Body of pancreas (tissue), 4 donors: ENCODE measurements at regions not wholly inside any gene's neighbourhood (a gene's known extent, or its start where the extent isn't known, plus 50 kb on each side); places are given as distances from the start of the nearest gene placed in this dataset.

Experiments used
- POLR2A ChIP-seq, 3 donors: fragments of 450-650 bp; IDR thresholded peaks; one replicate each; pipeline ENCODE4 v1.6.1; 2016; ENCODE audit warnings: antibody characterized with exemption in 3 of 3, mild to moderate bottlenecking in 2 of 3
- TF ChIP-seq, protein P1 (sequence below), 7 experiments: fragments of 450-650 bp in 4 of 7; fragments of 200-600 bp in 3 of 7; sonication (generic) in 3 of 7; IDR thresholded peaks; one replicate each; pipeline ENCODE4 v1.5.1; 2016 to 2019; ENCODE audit warnings: antibody characterized with exemption in 7 of 7

DNA sequence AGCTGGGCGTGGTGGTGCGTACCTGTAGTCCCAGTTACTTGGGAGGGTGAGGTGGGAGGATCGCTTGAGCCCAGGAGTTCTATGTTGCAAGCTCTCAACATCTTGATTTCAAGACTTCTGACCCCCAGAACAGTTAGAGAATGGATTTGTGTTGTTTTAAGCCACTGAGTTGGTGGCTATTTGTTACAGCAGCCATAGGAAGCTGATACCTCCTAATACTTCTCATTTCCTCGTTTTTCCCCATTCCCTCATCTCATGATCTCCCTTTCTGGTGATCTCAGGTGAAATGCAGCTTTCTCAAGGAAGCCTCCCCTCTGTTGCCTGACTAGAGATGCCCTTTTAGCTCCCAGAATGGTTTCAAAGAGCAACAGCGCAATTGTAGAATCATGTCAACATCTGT lies 378.8 kb downstream of the TYW1 start:
- TF ChIP-seq, protein P1, sequence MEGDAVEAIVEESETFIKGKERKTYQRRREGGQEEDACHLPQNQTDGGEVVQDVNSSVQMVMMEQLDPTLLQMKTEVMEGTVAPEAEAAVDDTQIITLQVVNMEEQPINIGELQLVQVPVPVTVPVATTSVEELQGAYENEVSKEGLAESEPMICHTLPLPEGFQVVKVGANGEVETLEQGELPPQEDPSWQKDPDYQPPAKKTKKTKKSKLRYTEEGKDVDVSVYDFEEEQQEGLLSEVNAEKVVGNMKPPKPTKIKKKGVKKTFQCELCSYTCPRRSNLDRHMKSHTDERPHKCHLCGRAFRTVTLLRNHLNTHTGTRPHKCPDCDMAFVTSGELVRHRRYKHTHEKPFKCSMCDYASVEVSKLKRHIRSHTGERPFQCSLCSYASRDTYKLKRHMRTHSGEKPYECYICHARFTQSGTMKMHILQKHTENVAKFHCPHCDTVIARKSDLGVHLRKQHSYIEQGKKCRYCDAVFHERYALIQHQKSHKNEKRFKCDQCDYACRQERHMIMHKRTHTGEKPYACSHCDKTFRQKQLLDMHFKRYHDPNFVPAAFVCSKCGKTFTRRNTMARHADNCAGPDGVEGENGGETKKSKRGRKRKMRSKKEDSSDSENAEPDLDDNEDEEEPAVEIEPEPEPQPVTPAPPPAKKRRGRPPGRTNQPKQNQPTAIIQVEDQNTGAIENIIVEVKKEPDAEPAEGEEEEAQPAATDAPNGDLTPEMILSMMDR (IDR thresholded peaks at IDR 0.05): no peak
- no peak for TF ChIP-seq POLR2A (IDR thresholded peaks at IDR 0.05)
